ENCODE measurements at regions not wholly inside any gene's neighbourhood (a gene's known extent, or its start where the extent isn't known, plus 50 kb on each side); places are given as distances from the start of the nearest gene placed in this dataset.

DNA sequence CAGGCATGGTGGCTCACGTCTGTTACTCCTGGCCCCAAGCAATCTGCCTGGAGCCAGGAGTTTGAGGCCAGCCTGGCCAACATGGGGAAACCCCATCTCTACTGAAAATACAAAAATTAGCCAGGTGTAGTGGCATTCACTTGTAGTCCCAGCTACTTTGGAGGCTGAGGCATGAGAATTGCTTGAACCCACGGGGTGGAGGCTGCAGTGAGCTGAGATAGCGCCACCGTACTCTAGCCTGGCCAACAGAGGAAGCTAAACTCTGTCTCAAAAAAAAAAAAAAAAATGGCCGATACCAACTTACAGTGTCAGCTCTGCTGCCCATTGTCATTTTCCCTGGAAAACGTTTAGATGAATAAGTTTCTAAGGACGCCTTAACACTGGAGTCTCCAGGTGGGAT, 489.9 kb downstream of the TFAP2A start:
- no peak overlapping the region for H3K4me3 ChIP-seq (ENCODE audit: low read length)
- no peaks in the 10 kb centered on the region for H3K4me1 ChIP-seq (ENCODE audit: control insufficient read depth, insufficient read depth, low read length)
- no peak for ATAC-seq
- DNase-seq: no peak
- TF ChIP-seq, protein P1, sequence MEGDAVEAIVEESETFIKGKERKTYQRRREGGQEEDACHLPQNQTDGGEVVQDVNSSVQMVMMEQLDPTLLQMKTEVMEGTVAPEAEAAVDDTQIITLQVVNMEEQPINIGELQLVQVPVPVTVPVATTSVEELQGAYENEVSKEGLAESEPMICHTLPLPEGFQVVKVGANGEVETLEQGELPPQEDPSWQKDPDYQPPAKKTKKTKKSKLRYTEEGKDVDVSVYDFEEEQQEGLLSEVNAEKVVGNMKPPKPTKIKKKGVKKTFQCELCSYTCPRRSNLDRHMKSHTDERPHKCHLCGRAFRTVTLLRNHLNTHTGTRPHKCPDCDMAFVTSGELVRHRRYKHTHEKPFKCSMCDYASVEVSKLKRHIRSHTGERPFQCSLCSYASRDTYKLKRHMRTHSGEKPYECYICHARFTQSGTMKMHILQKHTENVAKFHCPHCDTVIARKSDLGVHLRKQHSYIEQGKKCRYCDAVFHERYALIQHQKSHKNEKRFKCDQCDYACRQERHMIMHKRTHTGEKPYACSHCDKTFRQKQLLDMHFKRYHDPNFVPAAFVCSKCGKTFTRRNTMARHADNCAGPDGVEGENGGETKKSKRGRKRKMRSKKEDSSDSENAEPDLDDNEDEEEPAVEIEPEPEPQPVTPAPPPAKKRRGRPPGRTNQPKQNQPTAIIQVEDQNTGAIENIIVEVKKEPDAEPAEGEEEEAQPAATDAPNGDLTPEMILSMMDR (IDR thresholded peaks at IDR 0.05): no peak
- Mint-ChIP-seq H3K27ac (no peak overlapping the region), H3K4me3 (no peak overlapping the region), H3K27me3 (ENCODE audit: low read depth in 2 of 2) (no peaks in the 10 kb centered on the region), H3K36me3 (no peaks in the 10 kb centered on the region), H3K9me3 (peaks cover 8 to 17% of the 10 kb centered on the region in 2 donors), H3K4me1 (no peaks in the 10 kb centered on the region)
- H3K27me3 ChIP-seq (ENCODE audit: control insufficient read depth, insufficient read depth, low read length): no peaks in the 10 kb centered on the region
- no peaks in the 10 kb centered on the region for H3K36me3 ChIP-seq (ENCODE audit: control insufficient read depth, insufficient read depth, low read length)
- H3K9me3 ChIP-seq (ENCODE audit: control insufficient read depth, insufficient read depth, low read length): peaks cover 4% of the 10 kb centered on the region
- H3K27ac ChIP-seq (ENCODE audit: low read length): no peak overlapping the region
- intact Hi-C loops (cut with micrococcal nuclease): no loop called here
- 74% methylated on average over 7 of the region's 7 CpGs for WGBS (ENCODE audit: insufficient coverage)

- no peaks in the 10 kb centered on the region for H3K36me3 ChIP-seq (ENCODE audit: control insufficient read depth, insufficient read depth, low read length)
- Mint-ChIP-seq H3K4me1 (no peaks in the 10 kb centered on the region), H3K9me3 (peaks cover 14 to 20% of the 10 kb centered on the region in 2 donors), H3K4me3 (no peak overlapping the region), H3K27ac (no peak overlapping the region), H3K27me3 (ENCODE audit: low read depth in 2 of 2) (no peaks in the 10 kb centered on the region), H3K36me3 (no peaks in the 10 kb centered on the region)
- ATAC-seq: no peak
- no peak overlapping the region for H3K27ac ChIP-seq (ENCODE audit: low read length)
- DNase-seq: no peak
- H3K27me3 ChIP-seq (ENCODE audit: control insufficient read depth, insufficient read depth, low read length): no peaks in the 10 kb centered on the region
- intact Hi-C loops (cut with micrococcal nuclease): no loop called here
- 100% methylated on average over 2 of the region's 3 CpGs for WGBS (ENCODE audit: insufficient coverage)
- H3K4me1 ChIP-seq (ENCODE audit: control insufficient read depth, insufficient read depth, low read length): no peaks in the 10 kb centered on the region
- H3K4me3 ChIP-seq (ENCODE audit: low read length): no peak overlapping the region
- H3K9me3 ChIP-seq (ENCODE audit: control insufficient read depth, insufficient read depth, low read length): no peaks in the 10 kb centered on the region
- TF ChIP-seq, protein P1 (IDR thresholded peaks at IDR 0.05): no peak
Observed at GRCh38 chr6:9921366-9921765, 493.5 kb downstream of the TFAP2A start.

DNA sequence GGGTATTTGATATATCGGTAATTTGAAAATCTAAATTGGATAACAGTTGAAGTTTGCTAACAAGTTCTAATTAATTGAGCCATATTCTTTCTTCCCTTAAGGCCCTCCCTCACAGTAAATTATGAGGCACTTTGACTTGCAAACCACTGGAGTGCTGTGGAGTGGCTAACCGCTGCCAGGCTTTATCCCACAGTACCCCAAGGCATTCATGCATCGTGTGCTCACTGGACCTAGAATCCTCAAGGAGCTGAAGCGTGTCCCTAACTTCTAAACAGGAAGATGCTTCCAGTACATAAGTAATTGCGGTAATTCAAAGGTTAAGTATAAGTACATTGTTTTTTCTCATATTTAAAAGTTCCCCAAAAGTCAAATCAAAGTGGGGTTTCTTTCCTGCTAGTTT, 499.9 kb downstream of the TFAP2A start:
- Mint-ChIP-seq H3K36me3 (no peaks in the 10 kb centered on the region), H3K9me3 (peaks cover 9 to 13% of the 10 kb centered on the region in 2 donors), H3K4me1 (no peaks in the 10 kb centered on the region), H3K4me3 (no peak overlapping the region), H3K27ac (no peak overlapping the region), H3K27me3 (ENCODE audit: low read depth in 2 of 2) (no peaks in the 10 kb centered on the region)
- Histone ChIP-seq H3K4me1 (ENCODE audit: control insufficient read depth, insufficient read depth, low read length) (no peaks in the 10 kb centered on the region), H3K27ac (ENCODE audit: low read length) (no peak overlapping the region), H3K4me3 (ENCODE audit: low read length) (no peak overlapping the region), H3K9me3 (ENCODE audit: control insufficient read depth, insufficient read depth, low read length) (no peaks in the 10 kb centered on the region), H3K27me3 (ENCODE audit: control insufficient read depth, insufficient read depth, low read length) (no peaks in the 10 kb centered on the region), H3K36me3 (ENCODE audit: control insufficient read depth, insufficient read depth, low read length) (no peaks in the 10 kb centered on the region)
- 91% methylated on average over 3 of the region's 5 CpGs for WGBS (ENCODE audit: insufficient coverage)
- ATAC-seq (no peak), DNase-seq (no peak)
- intact Hi-C loops (cut with micrococcal nuclease): no loop called here
- TF ChIP-seq, protein P1 (IDR thresholded peaks at IDR 0.05): no peak

GRCh38 chr6:9901376-9901775, 513.5 kb downstream of the TFAP2A start:
- 78% methylated on average over 1 of the region's 1 CpG for WGBS (ENCODE audit: insufficient coverage)
- no peak for DNase-seq
- Mint-ChIP-seq H3K36me3 (no peaks in the 10 kb centered on the region), H3K27ac (no peak overlapping the region), H3K4me3 (no peak overlapping the region), H3K27me3 (ENCODE audit: low read depth in 2 of 2) (no peaks in the 10 kb centered on the region), H3K4me1 (no peaks in the 10 kb centered on the region), H3K9me3 (peaks cover 2 to 3% of the 10 kb centered on the region in 2 donors)
- H3K4me3 ChIP-seq (ENCODE audit: low read length): no peak overlapping the region
- no peaks in the 10 kb centered on the region for H3K36me3 ChIP-seq (ENCODE audit: control insufficient read depth, insufficient read depth, low read length)
- H3K4me1 ChIP-seq (ENCODE audit: control insufficient read depth, insufficient read depth, low read length): no peaks in the 10 kb centered on the region
- intact Hi-C loops (cut with micrococcal nuclease): no loop called here
- no peak overlapping the region for H3K27ac ChIP-seq (ENCODE audit: low read length)
- TF ChIP-seq, protein P1 (IDR thresholded peaks at IDR 0.05): no peak
- no peak for ATAC-seq
- H3K9me3 ChIP-seq (ENCODE audit: control insufficient read depth, insufficient read depth, low read length): peaks cover 2% of the 10 kb centered on the region
- H3K27me3 ChIP-seq (ENCODE audit: control insufficient read depth, insufficient read depth, low read length): no peaks in the 10 kb centered on the region

Measured in natural killer cell (primary cell).